Pancreas (tissue), 10 donors: ENCODE measurements at regions not wholly inside any gene's neighbourhood (a gene's known extent, or its start where the extent isn't known, plus 50 kb on each side); places are given as distances from the start of the nearest gene placed in this dataset.
"Not testable (repeated sequence)": the region's sequence is repeated elsewhere in the genome, so short reads cannot be mapped to it uniquely, and the experiment has no call there.

Experiments used
- ATAC-seq, 4 donors: fragments of 200-7000 bp; cut with Tn5 transposase; one replicate each; pipeline versions ENCODE4 v1.8.0 to v1.9.1; 2020; ENCODE audit warnings: mild to moderate bottlenecking in 4 of 4, moderate library complexity in 4 of 4
- DNase-seq, 6 donors: peaks; one replicate each; pipeline ENCODE4 v3.0.0-alpha.2; 2020
- FAIRE-seq: peaks from 2 replicates; lab custom pipeline; 2012; peaks lifted over from hg19 to GRCh38; lab: Jason Lieb, UNC
- H3K27ac ChIP-seq, 4 donors: fragments of 200-600 bp; sonication (generic); 1 replicate in 3 of 4; 2 replicates in 1 of 4; pipeline versions ENCODE4 v1.5.0 to v1.8.0; 2020
- H3K27me3 ChIP-seq, 4 donors: fragments of 200-600 bp; one replicate each; pipeline ENCODE4 v1.8.0; 2021
- H3K36me3 ChIP-seq, 3 donors: fragments of 200-600 bp; sonication (generic) in 1 of 3; one replicate each; pipeline versions ENCODE4 v1.5.0 to v1.8.0; 2020 to 2021
- H3K4me1 ChIP-seq, 3 donors: fragments of 200-600 bp; one replicate each; pipeline ENCODE4 v1.8.0; 2021
- H3K4me3 ChIP-seq, 4 donors: fragments of 200-600 bp; sonication (generic) in 2 of 4; one replicate each; pipeline versions ENCODE4 v1.5.0 to v1.8.0; 2020 to 2021
- H3K9me3 ChIP-seq, 4 donors: fragments of 200-600 bp; one replicate each; pipeline ENCODE4 v1.8.0; 2021
- WGBS, 2 donors: extraction: QIAGEN DNeasy Blood & Tissue Kit; methylation state at CpG; one replicate each; pipeline ENCODE4 v1.1.7; 2013; 5-methylcytosine and 5-hydroxymethylcytosine counted together
- intact Hi-C, 3 donors: fragments of 100-400 bp; cut with DNase I; formaldehyde crosslinking; loops; one replicate each; pipeline versions ENCODE4 v1.11.1 to v1.14.2; 2022
- TF ChIP-seq, protein P1 (sequence below), 4 donors: fragments of 200-600 bp; sonication (generic) in 3 of 4; IDR thresholded peaks; one replicate each; pipeline versions ENCODE4 v1.5.0 to v1.8.0; 2021; ENCODE audit warnings: antibody characterized with exemption in 4 of 4
- donor health status: healthy with polysubstance abuse.
- donor health status: DM: no; HTN: no; CAD: no; lungs with moderate emphysema.
- donor health status: DM: no; HTN: no; CAD: no.
- donor health status: control.
- donor health status: control.
- donor health status: Bipolar disorder and iron deficiency.
- donor health status: DM: yes; HTN: yes; CAD: no.
- donor health status: DM: no; HTN: no; CAD: no.
- donor health status: DM: no; HTN: no; CAD: no.
- donor health status: DM: yes; HTN: yes; CAD: no.

- intact Hi-C loops, result no loop called here
- no peaks in the 10 kb centered on the region for H3K9me3 ChIP-seq
- no peak overlapping the region for H3K4me3 ChIP-seq
- FAIRE-seq (no peak), ATAC-seq (no peak), DNase-seq (no peak)
- WGBS, 2 donors, result 86% methylated on average over 4 of the region's 4 CpGs
- H3K27ac ChIP-seq, result no peak overlapping the region
- no peaks in the 10 kb centered on the region for H3K36me3 ChIP-seq
- H3K27me3 ChIP-seq, result no peaks in the 10 kb centered on the region
- no peaks in the 10 kb centered on the region for H3K4me1 ChIP-seq
- TF ChIP-seq, protein P1, sequence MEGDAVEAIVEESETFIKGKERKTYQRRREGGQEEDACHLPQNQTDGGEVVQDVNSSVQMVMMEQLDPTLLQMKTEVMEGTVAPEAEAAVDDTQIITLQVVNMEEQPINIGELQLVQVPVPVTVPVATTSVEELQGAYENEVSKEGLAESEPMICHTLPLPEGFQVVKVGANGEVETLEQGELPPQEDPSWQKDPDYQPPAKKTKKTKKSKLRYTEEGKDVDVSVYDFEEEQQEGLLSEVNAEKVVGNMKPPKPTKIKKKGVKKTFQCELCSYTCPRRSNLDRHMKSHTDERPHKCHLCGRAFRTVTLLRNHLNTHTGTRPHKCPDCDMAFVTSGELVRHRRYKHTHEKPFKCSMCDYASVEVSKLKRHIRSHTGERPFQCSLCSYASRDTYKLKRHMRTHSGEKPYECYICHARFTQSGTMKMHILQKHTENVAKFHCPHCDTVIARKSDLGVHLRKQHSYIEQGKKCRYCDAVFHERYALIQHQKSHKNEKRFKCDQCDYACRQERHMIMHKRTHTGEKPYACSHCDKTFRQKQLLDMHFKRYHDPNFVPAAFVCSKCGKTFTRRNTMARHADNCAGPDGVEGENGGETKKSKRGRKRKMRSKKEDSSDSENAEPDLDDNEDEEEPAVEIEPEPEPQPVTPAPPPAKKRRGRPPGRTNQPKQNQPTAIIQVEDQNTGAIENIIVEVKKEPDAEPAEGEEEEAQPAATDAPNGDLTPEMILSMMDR (IDR thresholded peaks at IDR 0.05), result no peak
These were observed 668.3 kb downstream of the IPMK start for GRCh38 chr10:57599440-57599839.

DNA sequence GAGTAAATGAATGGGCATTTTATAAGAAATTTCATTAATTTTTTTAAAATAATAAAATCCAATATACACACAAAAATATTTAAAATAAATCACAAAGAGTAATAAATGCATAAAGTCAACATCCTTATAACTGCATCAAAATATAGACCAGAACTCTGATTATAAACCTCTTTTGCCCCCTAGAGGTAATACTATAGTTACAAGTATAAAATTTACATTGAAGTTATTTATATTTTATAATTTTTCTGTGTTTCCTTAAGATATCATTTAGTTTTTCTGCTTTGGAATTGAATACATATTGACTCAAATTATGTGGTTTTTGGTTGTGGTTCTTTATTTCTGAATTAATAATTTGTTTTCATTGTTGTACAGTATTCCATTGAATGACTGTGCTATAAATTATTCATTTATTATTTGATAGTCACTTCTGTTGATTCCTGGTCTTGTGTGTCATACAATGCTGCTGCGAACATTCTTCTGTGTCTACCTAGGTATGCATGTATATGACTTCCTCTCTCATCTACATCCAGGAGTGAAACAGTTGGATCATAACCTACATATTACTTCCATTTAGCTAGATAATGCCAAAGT lies 673.6 kb downstream of the IPMK start:
- DNase-seq (no peak), FAIRE-seq (no peak)

DNA sequence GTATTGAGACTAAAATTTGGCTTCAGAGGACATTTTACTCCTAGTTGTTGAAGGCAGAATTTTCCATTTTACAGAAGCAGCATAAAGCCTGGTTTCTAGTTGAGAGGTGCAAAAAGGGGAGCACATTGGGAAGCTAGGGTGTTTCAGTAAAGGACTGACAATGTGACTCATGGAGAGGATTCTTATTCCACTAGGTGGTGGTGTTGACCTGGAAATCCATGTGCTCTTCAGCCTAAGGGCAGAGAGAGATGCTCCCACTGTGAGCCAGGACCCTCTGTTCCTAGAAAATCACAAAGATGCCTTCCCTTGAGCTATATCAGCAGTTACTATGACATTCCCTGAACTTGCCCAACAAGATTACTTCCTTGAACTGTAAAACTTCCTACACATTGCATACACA lies 687.8 kb downstream of the IPMK start:
- DNase-seq (no peak), ATAC-seq (peak in 1 of 4 donors; percentile 56), FAIRE-seq (no peak)
- no peak overlapping the region for H3K27ac ChIP-seq
- TF ChIP-seq, protein P1 (IDR thresholded peaks at IDR 0.05), result no peak
- no peaks in the 10 kb centered on the region for H3K27me3 ChIP-seq
- H3K4me1 ChIP-seq, result peaks cover 0 to 4% (median 0%) of the 10 kb centered on the region in 3 donors
- H3K9me3 ChIP-seq, result no peaks in the 10 kb centered on the region
- no peak overlapping the region for H3K4me3 ChIP-seq
- no peaks in the 10 kb centered on the region for H3K36me3 ChIP-seq
- intact Hi-C loops, result no loop called here

More for the DNA sequence above, 673.6 kb downstream of the IPMK start:
- Histone ChIP-seq H3K9me3 (no peaks in the 10 kb centered on the region), H3K4me3 (no peak overlapping the region), H3K27ac (no peak overlapping the region), H3K4me1 (no peaks in the 10 kb centered on the region), H3K27me3 (no peaks in the 10 kb centered on the region), H3K36me3 (no peaks in the 10 kb centered on the region)
- ATAC-seq, result no peak
- WGBS, 2 donors, result 59 to 71% methylated on average over 1 of the region's 1 CpG
- TF ChIP-seq, protein P1 (IDR thresholded peaks at IDR 0.05), result no peak
- intact Hi-C loops, result no loop called here

DNA sequence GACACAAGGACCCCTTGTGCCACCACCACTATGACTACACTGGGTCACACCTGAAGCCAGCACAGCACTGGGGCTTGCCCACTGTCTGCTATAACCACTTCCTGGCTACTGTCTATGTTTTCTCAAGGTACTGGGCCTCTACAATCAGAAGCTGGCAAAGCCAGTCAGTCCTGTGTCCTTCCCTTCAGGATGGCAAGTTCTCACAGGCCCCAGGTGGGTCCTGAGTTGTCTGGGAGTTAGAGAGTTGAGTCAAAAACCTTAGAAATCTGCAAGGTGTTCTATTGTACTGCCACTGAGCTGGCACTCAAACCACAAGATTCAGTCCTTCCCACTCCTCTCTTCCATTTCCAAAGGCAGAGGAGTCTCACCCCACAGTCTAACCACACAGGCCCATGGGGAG lies 705.5 kb downstream of the IPMK start:
- intact Hi-C loops, result no loop called here
- TF ChIP-seq, protein P1 (IDR thresholded peaks at IDR 0.05), result no peak
- Histone ChIP-seq H3K27ac (no peak overlapping the region), H3K36me3 (no peaks in the 10 kb centered on the region), H3K9me3 (no peaks in the 10 kb centered on the region), H3K27me3 (no peaks in the 10 kb centered on the region), H3K4me1 (no peaks in the 10 kb centered on the region), H3K4me3 (no peak overlapping the region)
- no peak for FAIRE-seq
- no peak for ATAC-seq
- DNase-seq, result no peak

DNA sequence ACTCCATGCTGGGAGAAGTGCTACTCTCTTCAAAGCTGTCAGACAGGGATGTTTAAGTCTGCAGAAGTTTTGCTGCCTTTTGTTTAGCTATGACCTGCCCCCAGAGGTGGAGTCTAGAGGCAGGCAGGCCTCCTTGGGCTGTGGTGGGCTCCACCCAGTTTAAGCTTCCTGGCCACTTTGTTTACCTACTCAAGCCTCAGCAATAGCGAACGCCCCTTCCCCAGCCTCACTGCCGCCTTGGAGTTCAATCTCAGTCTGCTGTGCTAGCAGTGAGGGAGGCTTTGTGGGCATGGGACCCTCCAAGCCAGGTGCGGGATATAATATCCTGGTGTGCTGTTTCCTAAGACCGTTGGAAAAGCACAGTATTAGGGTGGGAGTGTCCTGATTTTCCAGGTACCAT lies 715.9 kb downstream of the IPMK start:
- H3K27me3 ChIP-seq, H3K27ac ChIP-seq, H3K4me3 ChIP-seq, DNase-seq, intact Hi-C loops, H3K4me1 ChIP-seq, H3K9me3 ChIP-seq, H3K36me3 ChIP-seq, ATAC-seq, FAIRE-seq: not testable (repeated sequence)
- WGBS, 2 donors, result 84 to 86% methylated on average over 5 of the region's 5 CpGs
